NCI-H526 treated with DMSO at 0.1 percent for 48 hours (cell line): ENCODE measurements at regions not wholly inside any gene's neighbourhood (a gene's known extent, or its start where the extent isn't known, plus 50 kb on each side); places are given as distances from the start of the nearest gene placed in this dataset.
"Not testable (repeated sequence)": the region's sequence is repeated elsewhere in the genome, so short reads cannot be mapped to it uniquely, and the experiment has no call there.

Source experiments
- DNase-seq: peaks from one replicate; lab custom pipeline; 2025; lab: John Stamatoyannopoulos, UW

DNA sequence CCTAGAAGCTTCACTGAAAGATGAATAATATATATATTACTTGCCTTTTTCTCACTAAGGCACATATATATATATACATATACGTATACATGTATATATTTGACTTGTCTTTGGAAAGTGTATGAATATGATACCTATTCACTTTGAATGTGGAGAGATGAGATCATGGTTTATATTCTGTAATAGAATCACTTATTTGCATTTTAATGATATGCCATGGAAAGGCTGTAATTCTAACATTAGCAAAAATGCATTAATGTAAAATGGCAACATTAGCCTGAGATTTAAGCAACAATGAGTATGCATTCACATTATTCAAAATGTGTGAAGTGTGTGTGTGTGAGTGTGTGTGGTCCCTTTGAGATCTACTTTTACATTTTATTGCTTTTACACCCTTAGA is 54.5 kb upstream of the PRKD1 start:
- DNase-seq = no peak

DNA sequence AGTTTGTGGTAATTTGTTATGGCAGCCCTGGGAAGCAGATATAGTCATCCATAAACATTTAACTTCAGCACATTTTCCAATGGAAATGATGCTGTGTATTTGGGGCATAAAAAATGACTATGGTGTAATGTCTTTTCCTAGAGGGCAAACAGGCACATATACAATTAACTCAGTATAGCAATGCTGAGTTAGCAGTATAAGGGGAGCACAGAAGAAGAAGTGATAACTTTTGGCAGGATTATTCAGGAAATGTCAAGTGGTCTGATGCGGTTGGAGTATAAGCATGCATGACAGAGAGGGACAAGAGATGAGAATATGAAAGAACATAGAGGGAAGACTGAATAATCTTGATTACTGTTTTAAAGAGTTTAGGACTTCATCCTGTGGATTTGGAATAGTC is 55.3 kb upstream of the PRKD1 start:
- no peak for DNase-seq

DNA sequence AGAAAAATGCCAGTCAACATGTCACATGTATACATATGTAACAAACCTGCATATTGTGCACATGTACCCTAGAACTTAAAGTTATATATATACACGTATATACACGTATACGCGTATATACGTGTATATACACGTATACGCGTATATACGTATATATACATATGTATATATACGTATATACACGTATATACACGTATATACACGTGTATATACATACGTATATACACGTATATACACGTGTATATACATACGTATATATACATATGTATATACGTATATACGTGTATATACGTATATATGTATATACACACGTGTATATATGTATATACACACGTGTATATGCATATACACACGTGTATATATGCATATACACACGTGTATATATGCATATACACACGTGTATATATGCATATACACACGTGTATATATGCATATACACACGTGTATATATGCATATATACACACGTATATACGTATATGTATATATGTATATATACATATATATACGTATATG is 62.8 kb upstream of the PRKD1 start:
- DNase-seq = not testable (repeated sequence)

- no peak for DNase-seq
These were observed 63.3 kb upstream of the PRKD1 start for GRCh38 chr14:29990993-29991392.

DNA sequence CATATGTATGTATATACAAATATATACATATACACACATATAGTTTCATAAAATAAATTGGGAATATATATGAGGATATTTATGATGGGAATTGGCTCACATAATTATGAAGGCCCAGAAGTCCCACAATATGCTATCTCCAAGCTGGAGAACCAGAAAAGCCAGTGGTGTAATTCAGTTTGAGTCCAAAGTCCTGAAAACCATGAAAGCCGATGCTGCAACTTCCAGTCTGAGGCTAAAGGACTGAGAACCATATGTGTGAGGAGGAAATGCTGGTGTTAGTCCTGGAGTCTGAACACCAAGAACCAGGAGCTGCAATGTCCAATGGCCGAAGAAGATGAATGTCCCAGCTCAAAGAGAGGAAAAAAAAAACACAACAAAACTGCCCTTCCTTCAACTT is 65.5 kb upstream of the PRKD1 start:
- DNase-seq = no peak

DNA sequence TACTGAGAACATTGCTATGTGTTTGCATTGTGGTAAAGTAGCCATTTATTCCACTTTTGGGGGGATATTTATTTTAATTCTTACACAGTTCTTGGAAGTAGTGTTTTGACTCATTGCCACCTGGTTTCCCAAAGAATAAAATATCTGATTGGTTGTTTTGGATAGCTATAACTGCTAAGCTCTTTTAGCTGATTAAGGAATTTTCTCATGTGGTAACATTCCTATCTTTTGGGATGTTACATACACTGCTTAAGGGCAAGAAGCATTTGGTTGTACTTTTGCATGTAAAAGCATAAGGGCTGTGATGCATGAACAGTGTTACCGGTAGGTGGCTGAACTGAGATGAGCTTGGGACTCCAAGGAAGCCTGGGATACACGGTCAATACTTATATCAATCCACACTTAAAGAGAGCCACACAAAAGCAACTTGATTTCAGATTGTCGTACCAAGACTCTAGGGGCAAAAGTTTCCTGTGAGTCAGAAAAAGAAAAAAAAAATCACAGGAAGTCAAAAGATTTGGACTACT is 71.4 kb upstream of the PRKD1 start:
- no peak for DNase-seq

GRCh38 chr14:30002859-30003258 is 75.2 kb upstream of the PRKD1 start:
- DNase-seq = no peak

DNA sequence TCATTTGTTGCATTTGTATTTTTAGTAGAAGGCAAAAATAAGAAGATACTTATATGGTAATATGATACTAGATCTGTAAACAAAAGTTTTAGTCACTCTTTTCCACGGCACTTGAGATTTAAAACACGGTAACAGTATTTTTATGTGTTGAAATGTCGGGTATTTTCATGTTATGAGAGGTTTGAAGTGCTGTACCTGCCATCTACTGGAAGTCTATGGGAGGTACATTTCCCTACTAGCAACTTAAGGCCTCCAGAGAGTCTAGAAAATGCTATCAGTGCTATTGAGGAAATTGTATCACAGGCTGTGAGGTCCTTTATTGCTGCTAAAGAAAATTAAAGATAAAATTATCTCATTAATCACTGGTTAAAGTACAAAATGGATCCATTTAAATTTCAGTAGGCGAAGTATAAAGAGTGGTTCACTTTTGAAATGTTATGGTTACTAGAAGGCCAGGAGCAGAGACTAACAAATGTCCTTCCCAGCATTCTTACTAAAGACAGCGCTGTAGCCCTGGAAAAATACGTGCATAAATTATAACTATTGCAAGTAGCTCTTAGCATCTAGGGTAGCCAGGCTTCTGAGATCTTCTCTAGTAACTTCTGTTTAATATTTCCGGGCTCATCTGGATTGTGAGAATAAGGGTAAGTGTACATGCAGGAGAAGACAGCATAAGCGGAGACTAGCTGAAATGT is 77.6 kb upstream of the PRKD1 start:
- peak; percentile 12 for DNase-seq

DNA sequence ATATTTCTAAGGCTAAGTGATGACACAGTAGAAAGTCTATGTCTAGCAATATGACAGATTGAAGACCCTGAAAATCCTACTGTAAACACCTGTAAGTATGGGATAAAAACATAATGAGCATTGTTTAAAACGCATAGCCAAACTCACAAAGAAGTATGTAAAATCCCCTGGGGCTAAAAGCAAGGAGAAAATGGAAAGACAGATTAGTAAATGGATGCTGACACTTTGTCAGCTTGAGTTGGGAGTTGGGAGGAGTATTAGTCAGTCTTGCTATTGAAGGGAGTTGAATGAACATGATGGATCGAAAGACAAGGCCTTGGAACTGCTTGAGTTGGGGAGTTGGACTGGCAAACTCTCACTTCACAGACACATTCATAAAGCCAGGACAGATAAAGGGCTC is 79.0 kb upstream of the PRKD1 start:
- no peak for DNase-seq

- DNase-seq = no peak
These were observed 87.8 kb upstream of the PRKD1 start for GRCh38 chr14:30015489-30015888.

DNA sequence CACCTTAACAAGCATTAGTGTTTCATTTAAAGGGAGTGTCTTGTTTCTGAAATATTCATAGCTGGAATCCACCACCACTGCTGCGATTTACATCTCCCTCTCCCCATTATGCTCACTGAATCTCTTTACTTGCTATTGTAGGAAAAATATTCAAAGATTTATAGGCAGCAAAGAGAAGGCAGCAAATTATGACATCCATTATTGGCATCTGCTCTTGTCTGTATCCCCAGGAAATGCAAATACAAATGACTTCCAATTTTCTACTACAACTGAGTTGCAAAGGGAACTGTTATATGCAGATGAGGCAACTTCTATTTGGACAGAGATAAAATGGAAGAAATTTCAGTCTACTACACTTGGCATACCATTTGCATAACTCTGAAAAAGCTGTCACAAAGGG is 88.4 kb upstream of the PRKD1 start:
- no peak for DNase-seq

DNA sequence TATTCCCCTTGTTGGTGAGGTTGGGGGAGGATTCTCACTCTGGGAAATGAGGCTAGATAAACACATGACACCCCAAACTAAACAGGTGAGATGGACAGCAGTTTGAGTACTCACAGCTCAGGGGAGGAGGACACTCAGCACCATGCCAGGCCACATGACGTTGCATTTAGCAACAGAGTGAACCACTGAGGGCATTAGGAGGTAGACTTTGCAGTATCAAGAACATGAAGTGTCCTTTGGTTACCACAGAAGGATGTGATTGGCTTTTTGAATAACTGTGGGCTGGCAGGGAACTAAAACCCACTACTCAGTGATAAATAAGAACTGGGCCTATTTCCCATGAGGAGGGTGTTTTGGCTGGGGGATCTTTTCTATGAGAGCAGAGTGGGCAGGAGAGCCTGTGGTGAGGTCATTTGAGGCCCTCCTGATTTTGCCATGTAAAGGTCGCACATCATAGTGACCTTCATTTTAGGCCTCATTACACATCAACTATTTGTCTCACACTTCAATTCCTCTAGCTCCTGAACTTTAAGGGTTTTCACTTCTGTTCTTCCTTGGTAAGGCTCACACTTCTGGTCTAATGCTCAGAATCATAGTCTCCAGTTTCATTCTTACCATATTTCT is 89.8 kb upstream of the PRKD1 start:
- no peak for DNase-seq

DNA sequence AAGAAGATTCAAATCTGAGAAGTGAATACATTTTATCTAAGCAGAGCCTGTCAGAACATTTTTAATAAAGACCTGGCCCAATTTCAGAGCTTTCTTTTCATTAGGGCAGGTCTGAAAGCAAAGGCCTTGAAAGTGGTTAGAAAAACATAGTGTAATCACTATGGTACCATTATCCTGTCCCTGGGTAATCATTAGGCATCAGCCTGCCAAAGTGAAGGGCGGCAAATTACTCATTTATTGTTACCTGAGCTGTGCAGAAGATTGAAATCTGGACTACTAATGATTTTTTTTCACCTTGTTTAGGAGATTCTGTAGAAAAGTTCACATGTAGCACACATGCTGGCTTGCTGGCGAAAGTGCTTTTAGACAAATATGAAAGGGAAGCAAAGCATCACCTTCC is 92.6 kb upstream of the PRKD1 start:
- no peak for DNase-seq

DNA sequence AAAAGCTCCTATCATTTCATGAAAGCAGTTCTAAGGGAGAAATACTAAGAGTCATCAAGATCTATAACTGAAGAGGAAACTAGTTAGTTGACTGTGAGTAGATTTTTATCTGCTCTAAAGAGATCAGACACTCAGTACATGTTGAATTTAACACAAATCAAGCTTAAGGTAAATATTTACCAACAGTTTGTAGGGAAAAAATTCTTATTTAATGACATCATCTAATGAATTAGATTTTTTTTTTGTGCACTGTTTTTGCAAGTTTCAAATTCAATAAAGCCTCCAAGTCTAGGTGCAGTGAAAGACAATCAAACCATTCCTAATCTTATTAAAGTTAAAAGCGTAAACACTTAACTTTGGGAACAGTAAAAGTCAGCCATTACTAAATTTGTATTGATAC is 93.0 kb upstream of the PRKD1 start:
- DNase-seq = no peak

- not testable (repeated sequence) for DNase-seq
These were observed 95.7 kb upstream of the PRKD1 start for GRCh38 chr14:30023350-30023749.

DNA sequence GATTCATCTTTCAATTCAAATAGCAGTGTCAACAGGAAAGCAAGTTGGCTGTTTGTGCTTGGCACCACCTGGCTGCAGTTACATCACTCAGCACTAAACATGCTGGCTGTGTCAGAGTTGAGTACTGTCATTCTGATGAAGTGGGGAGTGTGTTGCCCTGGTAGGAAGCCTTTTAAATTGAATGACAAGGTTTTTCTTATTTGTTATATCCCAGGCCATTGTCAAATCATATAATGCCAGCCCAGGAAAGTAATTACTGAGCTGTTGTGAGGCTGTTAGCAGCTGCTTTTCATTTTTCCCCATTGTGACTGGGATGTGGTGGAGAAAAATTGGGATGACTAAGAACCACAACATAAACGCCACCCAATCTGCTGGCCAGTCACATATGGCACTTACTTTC is 106.5 kb upstream of the PRKD1 start:
- no peak for DNase-seq

GRCh38 chr14:30035361-30035760 is 107.7 kb upstream of the PRKD1 start:
- no peak for DNase-seq

DNA sequence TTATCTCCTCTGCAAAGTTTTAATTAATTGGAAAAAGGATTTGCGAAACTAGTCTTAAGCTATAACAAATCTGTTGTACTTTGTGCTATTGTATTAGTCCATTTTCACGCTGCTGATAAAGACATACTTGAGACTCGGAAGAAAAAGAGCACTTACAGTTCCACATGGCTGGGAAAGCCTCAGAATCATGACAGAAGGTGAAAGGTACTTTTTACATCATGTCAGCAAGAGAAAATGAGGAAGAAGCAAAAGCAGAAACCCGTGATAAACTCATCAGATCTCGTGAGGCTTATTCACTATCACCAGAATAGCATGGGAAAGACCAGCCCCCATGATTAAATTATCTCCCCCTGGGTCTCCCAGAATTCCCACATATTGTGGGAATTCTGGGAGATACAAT is 118.1 kb upstream of the PRKD1 start:
- no peak for DNase-seq

- DNase-seq = no peak
These were observed 125.5 kb upstream of the PRKD1 start for GRCh38 chr14:30053103-30053502.

DNA sequence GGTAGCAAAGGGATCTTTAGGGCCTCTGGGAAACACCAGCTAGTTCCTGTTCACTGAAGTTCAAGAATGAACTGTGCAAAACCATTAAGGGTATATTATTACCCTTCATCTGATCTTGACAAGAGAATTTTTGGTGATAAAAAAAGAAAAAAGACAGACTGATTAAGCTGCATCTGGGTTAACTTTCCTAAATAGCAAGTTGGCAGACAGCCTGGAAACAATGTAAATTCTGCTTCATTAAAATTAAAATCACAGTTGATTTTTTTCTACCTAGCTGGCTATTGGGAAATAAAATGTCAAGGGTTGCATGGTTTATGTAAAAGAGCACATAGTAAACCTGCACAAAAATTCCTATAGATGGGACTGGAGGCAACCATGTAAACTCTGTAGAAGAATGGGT is 126.6 kb upstream of the PRKD1 start:
- no peak for DNase-seq

- no peak for DNase-seq
These were observed 130.8 kb upstream of the PRKD1 start for GRCh38 chr14:30058401-30058800.

DNA sequence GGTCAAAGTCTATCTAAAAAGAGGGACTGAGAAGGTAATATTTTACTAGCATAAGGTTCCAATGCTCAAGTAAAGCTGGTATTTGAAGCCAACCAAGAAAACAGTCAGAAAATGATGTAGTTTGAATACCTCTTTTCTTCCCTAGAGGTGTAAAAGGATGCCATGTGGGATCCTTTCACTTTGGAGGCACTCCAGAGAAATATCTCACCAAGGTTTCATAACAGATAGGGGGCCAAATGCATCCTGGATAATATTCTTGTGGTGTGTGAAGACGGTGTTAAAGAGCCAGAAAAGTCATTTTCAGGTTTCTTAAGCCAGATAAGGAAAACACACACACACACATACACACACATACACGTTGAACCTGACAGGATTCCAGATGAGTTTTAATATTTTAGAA is 136.1 kb upstream of the PRKD1 start:
- no peak for DNase-seq

DNA sequence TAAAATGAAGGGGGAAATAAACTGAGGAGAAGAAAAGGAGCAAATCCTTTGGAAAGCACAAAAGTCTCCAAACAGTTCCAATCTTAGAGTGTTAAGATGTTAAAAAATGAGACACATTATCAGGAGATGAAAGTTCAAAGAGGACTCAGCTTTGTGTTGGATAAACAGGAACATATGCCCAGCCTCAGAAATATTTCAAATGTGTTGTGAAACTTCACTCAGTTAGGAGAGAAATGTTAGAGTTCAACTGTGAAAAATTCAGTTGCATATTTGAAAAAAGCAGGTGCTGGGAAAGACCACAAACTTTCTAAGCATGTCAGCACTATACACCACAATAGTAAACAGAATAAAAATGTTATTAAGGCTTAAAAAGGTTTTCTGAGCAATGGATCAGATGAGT is 136.8 kb upstream of the PRKD1 start:
- DNase-seq = no peak

DNA sequence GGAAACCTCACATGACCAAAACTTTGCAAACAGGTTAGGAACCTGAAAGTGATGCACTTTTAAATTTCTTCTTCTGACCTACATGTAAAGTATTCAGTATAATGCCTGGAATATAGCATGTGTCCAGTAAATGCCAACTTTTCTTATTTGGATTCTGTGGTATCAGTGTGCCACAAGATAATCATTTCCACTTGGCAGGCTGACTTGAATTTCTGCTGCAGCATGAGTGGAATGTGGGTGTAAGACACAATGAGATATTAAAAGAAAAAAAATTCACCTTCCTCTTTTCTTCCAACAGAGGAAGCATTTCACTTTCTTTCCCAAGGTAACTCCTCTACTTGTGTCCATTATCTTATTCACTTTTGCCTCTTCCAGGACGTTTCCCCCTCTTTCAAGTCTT is 141.9 kb upstream of the PRKD1 start:
- no peak for DNase-seq
